HFFc6 (cell line): ENCODE measurements at regions not wholly inside any gene's neighbourhood (a gene's known extent, or its start where the extent isn't known, plus 50 kb on each side); places are given as distances from the start of the nearest gene placed in this dataset.

ENCODE experiments used
- DNase-seq: peaks from one replicate; pipeline ENCODE4 v3.0.0-alpha.2; 2018
- H3K27ac Mint-ChIP-seq: 2 replicates; pipeline ENCODE4 v1.8.0; 2020; ENCODE audit warnings: mild to moderate bottlenecking, mixed read lengths
- H3K27me3 Mint-ChIP-seq: 2 replicates; pipeline ENCODE4 v1.8.0; 2021; ENCODE audit warnings: mild to moderate bottlenecking, moderate library complexity, mixed read lengths; ENCODE audit not compliant: insufficient read depth
- H3K36me3 Mint-ChIP-seq: 2 replicates; pipeline ENCODE4 v1.8.0; 2021; ENCODE audit warnings: low read depth, mixed read lengths
- H3K4me1 Mint-ChIP-seq: 2 replicates; pipeline ENCODE4 v1.8.0; 2020; ENCODE audit warnings: low read depth, mixed read lengths
- H3K4me3 Mint-ChIP-seq: 2 replicates; pipeline ENCODE4 v1.8.0; 2020; ENCODE audit warnings: mild to moderate bottlenecking, moderate library complexity, mixed read lengths
- H3K9me3 Mint-ChIP-seq: 2 replicates; pipeline ENCODE4 v1.8.0; 2020; ENCODE audit warnings: mild to moderate bottlenecking, mixed read lengths
- CTCF ChIP-seq: fragments of 200-600 bp; sonication (generic); IDR thresholded peaks from 2 replicates; pipeline ENCODE4 v1.5.0; 2021; ENCODE audit warnings: antibody characterized with exemption, mild to moderate bottlenecking

- H3K27ac Mint-ChIP-seq = peak overlapping the region; percentile 11; the same call in 1 of the 2 replicates
- peaks cover 50% of the 10 kb centered on the region for H3K4me1 Mint-ChIP-seq
- no peaks in the 10 kb centered on the region for H3K27me3 Mint-ChIP-seq
- DNase-seq = no peak
- TF ChIP-seq CTCF = no peak
- H3K36me3 Mint-ChIP-seq = peaks cover 6% of the 10 kb centered on the region
- H3K4me3 Mint-ChIP-seq = no peak overlapping the region
- no peaks in the 10 kb centered on the region for H3K9me3 Mint-ChIP-seq
Measured at GRCh38 chr18:22673182-22673862, 255.6 kb upstream of the CTAGE1 start.

- Mint-ChIP-seq H3K36me3 (peaks cover 6% of the 10 kb centered on the region), H3K4me1 (peaks cover 40% of the 10 kb centered on the region), H3K27me3 (no peaks in the 10 kb centered on the region), H3K9me3 (no peaks in the 10 kb centered on the region), H3K4me3 (peak overlapping the region; percentile 20), H3K27ac (peak overlapping the region; percentile 66)
- TF ChIP-seq CTCF = no peak
- DNase-seq = peak; percentile 78
Measured at GRCh38 chr18:22674272-22674671, 256.6 kb upstream of the CTAGE1 start.

DNA sequence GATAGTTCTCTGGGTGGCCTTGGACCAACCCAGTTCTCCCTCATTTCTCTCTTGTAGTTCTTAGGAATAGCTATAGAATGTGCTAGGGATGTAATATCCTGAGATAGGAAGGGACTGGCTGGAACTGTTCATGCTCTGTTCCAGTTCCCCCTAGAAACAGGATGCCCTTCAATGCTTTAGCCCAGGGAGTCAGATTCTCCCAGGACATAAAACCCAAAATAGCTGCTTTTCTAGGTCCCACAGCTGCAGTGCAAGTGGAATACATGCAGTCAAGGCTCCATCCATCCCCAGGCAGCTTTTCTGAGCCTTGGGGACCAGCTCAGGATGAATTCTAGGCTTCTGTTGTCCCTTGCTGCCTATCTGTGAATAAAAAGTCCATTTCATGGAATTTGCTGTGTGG lies 257.3 kb upstream of the CTAGE1 start:
- Mint-ChIP-seq H3K4me1 (peaks cover 36% of the 10 kb centered on the region), H3K27ac (peak overlapping the region; percentile 66)

GRCh38 chr18:22676423-22676822 lies 256.7 kb upstream of the RBBP8 start:
- Mint-ChIP-seq H3K36me3 (peaks cover 6% of the 10 kb centered on the region), H3K4me3 (no peak overlapping the region), H3K9me3 (no peaks in the 10 kb centered on the region), H3K27me3 (peaks cover 2% of the 10 kb centered on the region; the same call in 1 of the 2 replicates), H3K4me1 (peaks cover 22% of the 10 kb centered on the region), H3K27ac (no peak overlapping the region)
- no peak for DNase-seq
- no peak for TF ChIP-seq CTCF

More for the DNA sequence above, 257.3 kb upstream of the CTAGE1 start:
- no peak for DNase-seq
- no peak for TF ChIP-seq CTCF
- H3K9me3 Mint-ChIP-seq = no peaks in the 10 kb centered on the region
- H3K36me3 Mint-ChIP-seq = peaks cover 6% of the 10 kb centered on the region
- no peaks in the 10 kb centered on the region for H3K27me3 Mint-ChIP-seq
- no peak overlapping the region for H3K4me3 Mint-ChIP-seq

DNA sequence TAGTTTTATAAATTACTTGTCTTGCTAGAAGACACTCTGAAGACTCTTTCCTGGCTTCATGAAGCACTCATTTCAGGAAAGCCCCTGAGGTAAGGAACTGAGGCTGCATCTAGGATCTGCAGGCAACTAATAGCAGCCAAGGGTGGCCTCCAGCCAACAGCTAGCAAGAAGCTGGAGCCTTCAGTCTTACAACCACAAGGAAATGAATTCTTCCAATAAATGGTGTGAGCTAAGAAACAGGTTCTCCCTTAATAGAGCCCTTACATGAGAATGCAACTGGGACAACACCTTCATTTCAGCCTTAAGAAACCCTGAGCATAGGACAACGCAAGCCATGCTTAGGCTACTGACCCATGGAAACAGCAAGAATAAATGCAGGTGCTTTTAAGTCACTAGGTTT lies 254.6 kb upstream of the RBBP8 start:
- DNase-seq = no peak
- H3K4me3 Mint-ChIP-seq = no peak overlapping the region
- peaks cover 31% of the 10 kb centered on the region for H3K4me1 Mint-ChIP-seq
- H3K27me3 Mint-ChIP-seq = peaks cover 6% of the 10 kb centered on the region
- H3K27ac Mint-ChIP-seq = no peak overlapping the region
- peaks cover 6% of the 10 kb centered on the region for H3K36me3 Mint-ChIP-seq
- no peaks in the 10 kb centered on the region for H3K9me3 Mint-ChIP-seq
- no peak for TF ChIP-seq CTCF
